ENCODE measurements at regions not wholly inside any gene's neighbourhood (a gene's known extent, or its start where the extent isn't known, plus 50 kb on each side); places are given as distances from the start of the nearest gene placed in this dataset.

GRCh38 chr18:39297225-39297624, 1731.6 kb upstream of the CELF4 start:
- Histone ChIP-seq H3K4me1 (ENCODE audit: insufficient read depth) (no peaks in the 10 kb centered on the region), H3K36me3 (ENCODE audit: insufficient read depth) (no peaks in the 10 kb centered on the region), H3K4me3 (no peak overlapping the region), H3K27ac (ENCODE audit: low read depth) (no peak overlapping the region), H2AFZ (no peak overlapping the region), H3K4me2 (no peak overlapping the region), H4K20me1 (replicated peaks; ENCODE audit: insufficient read depth) (no peaks in the 10 kb centered on the region), H3K27me3 (ENCODE audit: insufficient read depth) (no peaks in the 10 kb centered on the region), H3K9me2 (ENCODE audit: insufficient read depth) (no peaks in the 10 kb centered on the region; the same call in 1 of the 2 replicates), H3F3A (replicated peaks; ENCODE audit: low read depth) (no peaks in the 10 kb centered on the region), H3K79me2 (replicated peaks; ENCODE audit: insufficient read depth) (no peaks in the 10 kb centered on the region)
- H3K27me3 Mint-ChIP-seq (ENCODE audit: insufficient read depth, low read depth, poor library complexity) = no peaks in the 10 kb centered on the region
- DNase-seq (ENCODE audit: low spot score) = no peak
- TF ChIP-seq CREB1 (CRISPR knock-in tag; IDR thresholded peaks at IDR 0.05; ENCODE audit: low read depth) = no peak
- no peak for TF ChIP-seq EZH2phosphoT487 (IDR thresholded peaks at IDR 0.05; ENCODE audit: unreplicated experiment)
- TF ChIP-seq CTCF (conservative IDR thresholded peaks at IDR 0.05; ENCODE audit: low read depth in 2 of 2) = no peak
- H3K36me3 Mint-ChIP-seq (ENCODE audit: low read depth) = no peaks in the 10 kb centered on the region
- no peak overlapping the region for H3K27ac Mint-ChIP-seq
- no peaks in the 10 kb centered on the region for H3K9me3 Mint-ChIP-seq
- ATAC-seq = no peak
- peaks cover 2% of the 10 kb centered on the region; the same call in 2 of the 3 replicates for H3K4me1 Mint-ChIP-seq
- H3K4me3 Mint-ChIP-seq = no peak overlapping the region

- no peak overlapping the region for H2AFZ ChIP-seq
- no peaks in the 10 kb centered on the region for H3K4me1 ChIP-seq (ENCODE audit: insufficient read depth)
- H3F3A ChIP-seq (replicated peaks; ENCODE audit: low read depth) = no peaks in the 10 kb centered on the region
- H3K36me3 Mint-ChIP-seq (ENCODE audit: low read depth) = no peaks in the 10 kb centered on the region
- no peak overlapping the region for H3K4me3 Mint-ChIP-seq
- H3K4me3 ChIP-seq = no peak overlapping the region
- no peaks in the 10 kb centered on the region for H3K79me2 ChIP-seq (replicated peaks; ENCODE audit: insufficient read depth)
- peaks cover 2% of the 10 kb centered on the region; the same call in 2 of the 3 replicates for H3K4me1 Mint-ChIP-seq
- no peaks in the 10 kb centered on the region for H3K27me3 ChIP-seq (ENCODE audit: insufficient read depth)
- no peak overlapping the region for H3K27ac ChIP-seq (ENCODE audit: low read depth)
- no peaks in the 10 kb centered on the region; the same call in 1 of the 2 replicates for H3K9me2 ChIP-seq (ENCODE audit: insufficient read depth)
- no peak overlapping the region for H3K4me2 ChIP-seq
- no peaks in the 10 kb centered on the region for H3K36me3 ChIP-seq (ENCODE audit: insufficient read depth)
- no peaks in the 10 kb centered on the region for H3K27me3 Mint-ChIP-seq (ENCODE audit: insufficient read depth, low read depth, poor library complexity)
- no peak overlapping the region for H3K27ac Mint-ChIP-seq
- no peaks in the 10 kb centered on the region for H4K20me1 ChIP-seq (replicated peaks; ENCODE audit: insufficient read depth)
- no peak for DNase-seq (ENCODE audit: low spot score)
- ATAC-seq = no peak
- no peaks in the 10 kb centered on the region for H3K9me3 Mint-ChIP-seq
- no peak for TF ChIP-seq EZH2phosphoT487 (IDR thresholded peaks at IDR 0.05; ENCODE audit: unreplicated experiment)
- TF ChIP-seq JUNB (IDR thresholded peaks at IDR 0.05; ENCODE audit: unreplicated experiment) = no peak
- TF ChIP-seq ZNF114 (CRISPR knock-in tag; IDR thresholded peaks at IDR 0.05) = no peak
- no peak for TF ChIP-seq NANOG (IDR thresholded peaks at IDR 0.05; ENCODE audit: borderline replicate concordance)
- no peak for TF ChIP-seq EZH2 (IDR thresholded peaks at IDR 0.05; ENCODE audit: low read depth, unreplicated experiment)
- TF ChIP-seq, protein P1, sequence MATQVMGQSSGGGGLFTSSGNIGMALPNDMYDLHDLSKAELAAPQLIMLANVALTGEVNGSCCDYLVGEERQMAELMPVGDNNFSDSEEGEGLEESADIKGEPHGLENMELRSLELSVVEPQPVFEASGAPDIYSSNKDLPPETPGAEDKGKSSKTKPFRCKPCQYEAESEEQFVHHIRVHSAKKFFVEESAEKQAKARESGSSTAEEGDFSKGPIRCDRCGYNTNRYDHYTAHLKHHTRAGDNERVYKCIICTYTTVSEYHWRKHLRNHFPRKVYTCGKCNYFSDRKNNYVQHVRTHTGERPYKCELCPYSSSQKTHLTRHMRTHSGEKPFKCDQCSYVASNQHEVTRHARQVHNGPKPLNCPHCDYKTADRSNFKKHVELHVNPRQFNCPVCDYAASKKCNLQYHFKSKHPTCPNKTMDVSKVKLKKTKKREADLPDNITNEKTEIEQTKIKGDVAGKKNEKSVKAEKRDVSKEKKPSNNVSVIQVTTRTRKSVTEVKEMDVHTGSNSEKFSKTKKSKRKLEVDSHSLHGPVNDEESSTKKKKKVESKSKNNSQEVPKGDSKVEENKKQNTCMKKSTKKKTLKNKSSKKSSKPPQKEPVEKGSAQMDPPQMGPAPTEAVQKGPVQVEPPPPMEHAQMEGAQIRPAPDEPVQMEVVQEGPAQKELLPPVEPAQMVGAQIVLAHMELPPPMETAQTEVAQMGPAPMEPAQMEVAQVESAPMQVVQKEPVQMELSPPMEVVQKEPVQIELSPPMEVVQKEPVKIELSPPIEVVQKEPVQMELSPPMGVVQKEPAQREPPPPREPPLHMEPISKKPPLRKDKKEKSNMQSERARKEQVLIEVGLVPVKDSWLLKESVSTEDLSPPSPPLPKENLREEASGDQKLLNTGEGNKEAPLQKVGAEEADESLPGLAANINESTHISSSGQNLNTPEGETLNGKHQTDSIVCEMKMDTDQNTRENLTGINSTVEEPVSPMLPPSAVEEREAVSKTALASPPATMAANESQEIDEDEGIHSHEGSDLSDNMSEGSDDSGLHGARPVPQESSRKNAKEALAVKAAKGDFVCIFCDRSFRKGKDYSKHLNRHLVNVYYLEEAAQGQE (IDR thresholded peaks at IDR 0.05; ENCODE audit: unreplicated experiment) = no peak
- TF ChIP-seq CTCF (conservative IDR thresholded peaks at IDR 0.05; ENCODE audit: low read depth in 2 of 2) = no peak
Observed at GRCh38 chr18:39296293-39296888, 1730.8 kb upstream of the CELF4 start.

Measured in GM23338 (cell line).